ENCODE measurements at regions not wholly inside any gene's neighbourhood (a gene's known extent, or its start where the extent isn't known, plus 50 kb on each side); places are given as distances from the start of the nearest gene placed in this dataset.

GRCh38 chr18:42201137-42201536, 246.1 kb downstream of the PIK3C3 start:
- DNase-seq, result no peak

More at GRCh38 chr18:42201137-42201536, 246.1 kb downstream of the PIK3C3 start:
- H3K27me3 ChIP-seq (ENCODE audit: insufficient read depth, low read length), result no peaks in the 10 kb centered on the region
- H3K4me1 Mint-ChIP-seq, result no peaks in the 10 kb centered on the region
- no peak overlapping the region for H3K4ac ChIP-seq (ENCODE audit: low read depth, low read length)
- peaks cover 0 to 4% of the 10 kb centered on the region in 2 experiments; a peak in 2 of 5 replicates for H3K9me3 Mint-ChIP-seq
- H4K8ac ChIP-seq (replicated peaks; ENCODE audit: insufficient read length, low read depth, low read length), result no peak overlapping the region
- no peak overlapping the region for H3K18ac ChIP-seq (ENCODE audit: insufficient read length, low read depth, low read length)
- H3K36me3 Mint-ChIP-seq (ENCODE audit: insufficient read depth in 1 of 3, low read depth in 3 of 3), result no peaks in the 10 kb centered on the region
- no peaks in the 10 kb centered on the region for H3K79me2 ChIP-seq (ENCODE audit: insufficient read depth, low read length)
- H4K91ac ChIP-seq (ENCODE audit: insufficient read length, low read depth, low read length), result no peak overlapping the region
- TF ChIP-seq, protein P1, sequence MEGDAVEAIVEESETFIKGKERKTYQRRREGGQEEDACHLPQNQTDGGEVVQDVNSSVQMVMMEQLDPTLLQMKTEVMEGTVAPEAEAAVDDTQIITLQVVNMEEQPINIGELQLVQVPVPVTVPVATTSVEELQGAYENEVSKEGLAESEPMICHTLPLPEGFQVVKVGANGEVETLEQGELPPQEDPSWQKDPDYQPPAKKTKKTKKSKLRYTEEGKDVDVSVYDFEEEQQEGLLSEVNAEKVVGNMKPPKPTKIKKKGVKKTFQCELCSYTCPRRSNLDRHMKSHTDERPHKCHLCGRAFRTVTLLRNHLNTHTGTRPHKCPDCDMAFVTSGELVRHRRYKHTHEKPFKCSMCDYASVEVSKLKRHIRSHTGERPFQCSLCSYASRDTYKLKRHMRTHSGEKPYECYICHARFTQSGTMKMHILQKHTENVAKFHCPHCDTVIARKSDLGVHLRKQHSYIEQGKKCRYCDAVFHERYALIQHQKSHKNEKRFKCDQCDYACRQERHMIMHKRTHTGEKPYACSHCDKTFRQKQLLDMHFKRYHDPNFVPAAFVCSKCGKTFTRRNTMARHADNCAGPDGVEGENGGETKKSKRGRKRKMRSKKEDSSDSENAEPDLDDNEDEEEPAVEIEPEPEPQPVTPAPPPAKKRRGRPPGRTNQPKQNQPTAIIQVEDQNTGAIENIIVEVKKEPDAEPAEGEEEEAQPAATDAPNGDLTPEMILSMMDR (conservative IDR thresholded peaks at IDR 0.05), result no peak
- no peaks in the 10 kb centered on the region for H3K27me3 Mint-ChIP-seq (ENCODE audit: low read depth)
- H3K4me1 ChIP-seq (ENCODE audit: insufficient read depth, low read length), result no peaks in the 10 kb centered on the region
- H2AFZ ChIP-seq (ENCODE audit: low read length), result no peak overlapping the region
- no peak overlapping the region for H3K23ac ChIP-seq (ENCODE audit: insufficient read length, low read depth, low read length)
- H3K27ac Mint-ChIP-seq, result no peak overlapping the region
- no peak overlapping the region for H3K9ac ChIP-seq (ENCODE audit: extremely low read depth, insufficient read length, low read length)
- H2BK5ac ChIP-seq (ENCODE audit: insufficient read length, low read length), result no peak overlapping the region
- H2BK120ac ChIP-seq (ENCODE audit: low read depth, low read length, poor library complexity, severe bottlenecking), result no peak overlapping the region
- H2BK15ac ChIP-seq (ENCODE audit: low read depth, low read length), result no peak overlapping the region
- H4K20me1 ChIP-seq (ENCODE audit: control insufficient read depth, insufficient read depth, insufficient read length), result no peaks in the 10 kb centered on the region
- H3K4me2 ChIP-seq (ENCODE audit: insufficient read depth, insufficient read length, low read length), result no peak overlapping the region
- no peaks in the 10 kb centered on the region for H3K23me2 ChIP-seq (ENCODE audit: insufficient read length, low read depth, low read length, poor library complexity, severe bottlenecking)
- no peak overlapping the region for H3K56ac ChIP-seq (ENCODE audit: insufficient read length, low read depth, low read length)
- H4K5ac ChIP-seq (ENCODE audit: insufficient read length, low read depth, low read length), result no peak overlapping the region
- H3T11ph ChIP-seq (ENCODE audit: low read length), result no peak overlapping the region
- no peak overlapping the region for H2AK5ac ChIP-seq (ENCODE audit: insufficient read length, low read length)
- no peaks in the 10 kb centered on the region for H3K9me3 ChIP-seq (ENCODE audit: control insufficient read depth, low read depth, low read length)
- no peak overlapping the region for H2BK20ac ChIP-seq (ENCODE audit: low read depth, low read length, poor library complexity, severe bottlenecking)
- no peak overlapping the region for H3K14ac ChIP-seq (ENCODE audit: insufficient read depth, low read length)
- H3K79me1 ChIP-seq (ENCODE audit: insufficient read depth, low read depth, low read length, poor library complexity, severe bottlenecking), result no peaks in the 10 kb centered on the region
- H3K4me3 Mint-ChIP-seq, result no peak overlapping the region
- H3K27ac ChIP-seq (ENCODE audit: insufficient read length, low read depth, low read length), result no peak overlapping the region
- H2BK12ac ChIP-seq (ENCODE audit: insufficient read length, low read depth, low read length), result no peak overlapping the region
